SK-N-SH treated with all-trans-retinoic acid at 6 μM for 48 hours (cell line): ENCODE measurements at regions not wholly inside any gene's neighbourhood (a gene's known extent, or its start where the extent isn't known, plus 50 kb on each side); places are given as distances from the start of the nearest gene placed in this dataset.

Source experiments
- ATAC-seq: fragments of 200-7000 bp; cut with Tn5 transposase; 3 replicates; pipeline ENCODE4 v1.9.1; 2020; ENCODE audit warnings: mild to moderate bottlenecking, moderate library complexity
- ARNTL ChIP-seq: fragments of 450-650 bp; formaldehyde crosslinking; IDR thresholded peaks from 2 replicates; pipeline ENCODE4 v1.5.0; 2020; ENCODE audit warnings: low read depth, mild to moderate bottlenecking, moderate library complexity, borderline replicate concordance
- BACH2 ChIP-seq: fragments of 250-450 bp; sonication (Bioruptor Pico); IDR thresholded peaks from 2 replicates; pipeline ENCODE4 v1.9.0; 2021; ENCODE audit warnings: mild to moderate bottlenecking, borderline replicate concordance
- CSDC2 ChIP-seq: fragments of 250-450 bp; sonication (Bioruptor Pico); IDR thresholded peaks from 2 replicates; pipeline ENCODE4 v1.5.0; 2020; ENCODE audit warnings: mild to moderate bottlenecking, moderate library complexity
- CSRNP3 ChIP-seq: fragments of 250-450 bp; sonication (Bioruptor Pico); IDR thresholded peaks from 2 replicates; pipeline ENCODE4 v1.5.1; 2021; ENCODE audit warnings: mild to moderate bottlenecking, moderate library complexity
- GLIS3 ChIP-seq: fragments of 250-450 bp; sonication (Bioruptor Pico); IDR thresholded peaks from 2 replicates; pipeline ENCODE4 v1.5.0; 2020; ENCODE audit warnings: mild to moderate bottlenecking, moderate library complexity
- ISL1 ChIP-seq: fragments of 250-450 bp; sonication (Bioruptor Pico); IDR thresholded peaks from 2 replicates; pipeline ENCODE4 v2.1.2; 2022; ENCODE audit warnings: mild to moderate bottlenecking, moderate library complexity
- OSR1 ChIP-seq: fragments of 250-450 bp; sonication (Bioruptor Pico); IDR thresholded peaks from 2 replicates; pipeline ENCODE4 v1.8.0; 2022; ENCODE audit warnings: moderate library complexity, mild to moderate bottlenecking, inconsistent platforms
- POU6F1 ChIP-seq: fragments of 250-450 bp; sonication (Bioruptor Pico); IDR thresholded peaks from 2 replicates; pipeline ENCODE4 v1.8.0; 2021; ENCODE audit warnings: low read depth, mild to moderate bottlenecking, moderate library complexity, borderline replicate concordance
- RARB ChIP-seq: fragments of 250-450 bp; sonication (Bioruptor Pico); IDR thresholded peaks from 2 replicates; pipeline ENCODE4 v1.8.0; 2021; ENCODE audit warnings: mild to moderate bottlenecking, moderate library complexity
- SNAI2 ChIP-seq: fragments of 250-450 bp; sonication (Bioruptor Pico); IDR thresholded peaks from 2 replicates; pipeline ENCODE4 v1.5.0; 2020; ENCODE audit warnings: mild to moderate bottlenecking, moderate library complexity
- TCF4 ChIP-seq: fragments of 250-450 bp; sonication (Bioruptor Pico); IDR thresholded peaks from 2 replicates; pipeline ENCODE4 v1.8.0; 2021; ENCODE audit warnings: mild to moderate bottlenecking, moderate library complexity, borderline replicate concordance
- TOX ChIP-seq: fragments of 250-450 bp; sonication (Bioruptor Pico); IDR thresholded peaks from 2 replicates; pipeline ENCODE4 v1.8.0; 2021; ENCODE audit warnings: mild to moderate bottlenecking, moderate library complexity, borderline replicate concordance
- ZC3H10 ChIP-seq: fragments of 250-450 bp; sonication (Bioruptor Pico); IDR thresholded peaks from 2 replicates; pipeline ENCODE4 v1.5.1; 2021; ENCODE audit warnings: mild to moderate bottlenecking, moderate library complexity
- ZFP3 ChIP-seq: fragments of 250-450 bp; sonication (Bioruptor Pico); IDR thresholded peaks from 2 replicates; pipeline ENCODE4 v1.5.0; 2020; ENCODE audit warnings: mild to moderate bottlenecking, moderate library complexity
- ZFP30 ChIP-seq: fragments of 450-650 bp; formaldehyde crosslinking; IDR thresholded peaks from 2 replicates; pipeline ENCODE4 v1.5.0; 2022; ENCODE audit warnings: mild to moderate bottlenecking, moderate library complexity
- ZNF565 ChIP-seq: fragments of 450-650 bp; formaldehyde crosslinking; conservative IDR thresholded peaks from 2 replicates; pipeline ENCODE4 v1.5.0; 2020; ENCODE audit warnings: low read depth, mild to moderate bottlenecking, moderate library complexity
- ZNF70 ChIP-seq: fragments of 450-650 bp; formaldehyde crosslinking; IDR thresholded peaks from 2 replicates; pipeline ENCODE4 v1.5.0; 2020; ENCODE audit warnings: mild to moderate bottlenecking, moderate library complexity
- ZNF8 ChIP-seq: fragments of 450-650 bp; formaldehyde crosslinking; IDR thresholded peaks from 2 replicates; pipeline ENCODE4 v1.5.0; 2020; ENCODE audit warnings: mild to moderate bottlenecking, moderate library complexity
- TF ChIP-seq, protein P1 (sequence below): fragments of 250-450 bp; sonication (Bioruptor Pico); IDR thresholded peaks from 2 replicates; pipeline ENCODE4 v1.5.1; 2020; ENCODE audit warnings: low read depth, mild to moderate bottlenecking, moderate library complexity
- TF ChIP-seq, protein P2 (sequence below): fragments of 250-450 bp; sonication (Bioruptor Pico); IDR thresholded peaks from 2 replicates; pipeline ENCODE4 v1.5.0; 2020; ENCODE audit warnings: mild to moderate bottlenecking, moderate library complexity
- TF ChIP-seq, protein P3 (sequence below): fragments of 250-450 bp; sonication (Bioruptor Pico); IDR thresholded peaks from 2 replicates; pipeline ENCODE4 v1.8.0; 2020; ENCODE audit warnings: mild to moderate bottlenecking, moderate library complexity, borderline replicate concordance

DNA sequence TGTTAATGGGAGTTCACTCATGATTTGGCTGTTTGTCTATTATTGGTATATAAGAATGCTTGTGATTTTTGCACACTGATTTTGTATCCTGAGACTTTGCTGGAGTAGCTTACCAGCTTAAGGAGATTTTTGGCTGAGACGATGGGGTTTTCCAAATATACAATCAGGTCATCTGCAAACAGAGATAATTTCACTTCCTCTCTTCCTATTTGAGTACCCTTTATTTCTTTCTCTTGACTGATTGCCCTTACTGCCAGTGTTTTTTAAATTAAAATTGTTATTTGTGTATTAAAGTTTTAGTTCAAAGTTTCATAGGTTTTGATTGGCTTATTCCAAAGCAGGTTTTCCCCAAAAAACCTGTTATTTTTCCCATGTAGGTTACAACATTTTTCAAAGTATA lies 390.5 kb upstream of the RBMS3 start:
- no peak for TF ChIP-seq ARNTL (CRISPR knock-in tag)
- TF ChIP-seq SNAI2 (CRISPR knock-in tag) = no peak
- no peak for TF ChIP-seq CSDC2 (CRISPR knock-in tag)
- TF ChIP-seq CSRNP3 = no peak
- TF ChIP-seq, protein P1, sequence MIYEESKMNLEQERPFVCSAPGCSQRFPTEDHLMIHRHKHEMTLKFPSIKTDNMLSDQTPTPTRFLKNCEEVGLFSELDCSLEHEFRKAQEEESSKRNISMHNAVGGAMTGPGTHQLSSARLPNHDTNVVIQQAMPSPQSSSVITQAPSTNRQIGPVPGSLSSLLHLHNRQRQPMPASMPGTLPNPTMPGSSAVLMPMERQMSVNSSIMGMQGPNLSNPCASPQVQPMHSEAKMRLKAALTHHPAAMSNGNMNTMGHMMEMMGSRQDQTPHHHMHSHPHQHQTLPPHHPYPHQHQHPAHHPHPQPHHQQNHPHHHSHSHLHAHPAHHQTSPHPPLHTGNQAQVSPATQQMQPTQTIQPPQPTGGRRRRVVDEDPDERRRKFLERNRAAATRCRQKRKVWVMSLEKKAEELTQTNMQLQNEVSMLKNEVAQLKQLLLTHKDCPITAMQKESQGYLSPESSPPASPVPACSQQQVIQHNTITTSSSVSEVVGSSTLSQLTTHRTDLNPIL = no peak
- TF ChIP-seq GLIS3 (CRISPR knock-in tag) = no peak
- TF ChIP-seq ZNF565 (CRISPR knock-in tag) = no peak
- TF ChIP-seq TOX = no peak
- TF ChIP-seq BACH2 (CRISPR knock-in tag) = no peak
- TF ChIP-seq ZFP3 (CRISPR knock-in tag) = no peak
- no peak for TF ChIP-seq ZNF8 (CRISPR knock-in tag)
- TF ChIP-seq TCF4 = no peak
- TF ChIP-seq ZC3H10 (CRISPR knock-in tag) = no peak
- TF ChIP-seq ISL1 (CRISPR knock-in tag) = no peak
- ATAC-seq = no peak

DNA sequence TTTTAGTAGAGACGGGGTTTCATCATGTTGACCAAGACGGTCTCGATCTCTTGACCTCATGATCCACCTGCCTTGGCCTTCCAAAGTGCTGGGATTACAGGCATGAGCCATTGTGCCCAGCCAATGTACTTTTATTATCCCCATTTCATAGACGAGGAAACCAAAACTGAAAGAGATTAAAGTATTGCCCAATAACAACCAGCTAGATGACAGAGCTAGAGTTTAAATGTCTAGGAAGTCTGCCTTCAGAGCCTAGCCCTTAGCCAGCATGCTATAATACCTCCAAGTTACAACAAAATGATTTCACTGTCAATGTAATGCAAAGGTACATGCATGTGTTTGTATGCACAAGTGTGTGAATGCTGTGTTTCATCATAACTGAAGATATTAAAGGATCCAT lies 389.4 kb upstream of the RBMS3 start:
- TF ChIP-seq TCF4 (no peak), GLIS3 (CRISPR knock-in tag) (no peak), RARB (CRISPR knock-in tag) (no peak), ARNTL (CRISPR knock-in tag) (no peak), ZNF70 (no peak), ZFP3 (CRISPR knock-in tag) (no peak), BACH2 (CRISPR knock-in tag) (no peak), ISL1 (CRISPR knock-in tag) (no peak), TOX (no peak), ZFP30 (no peak), ZNF8 (CRISPR knock-in tag) (no peak), POU6F1 (CRISPR knock-in tag) (no peak), CSRNP3 (no peak), ZC3H10 (CRISPR knock-in tag) (no peak), OSR1 (no peak), CSDC2 (CRISPR knock-in tag) (no peak)
- TF ChIP-seq, protein P1 = no peak
- TF ChIP-seq, protein P2, sequence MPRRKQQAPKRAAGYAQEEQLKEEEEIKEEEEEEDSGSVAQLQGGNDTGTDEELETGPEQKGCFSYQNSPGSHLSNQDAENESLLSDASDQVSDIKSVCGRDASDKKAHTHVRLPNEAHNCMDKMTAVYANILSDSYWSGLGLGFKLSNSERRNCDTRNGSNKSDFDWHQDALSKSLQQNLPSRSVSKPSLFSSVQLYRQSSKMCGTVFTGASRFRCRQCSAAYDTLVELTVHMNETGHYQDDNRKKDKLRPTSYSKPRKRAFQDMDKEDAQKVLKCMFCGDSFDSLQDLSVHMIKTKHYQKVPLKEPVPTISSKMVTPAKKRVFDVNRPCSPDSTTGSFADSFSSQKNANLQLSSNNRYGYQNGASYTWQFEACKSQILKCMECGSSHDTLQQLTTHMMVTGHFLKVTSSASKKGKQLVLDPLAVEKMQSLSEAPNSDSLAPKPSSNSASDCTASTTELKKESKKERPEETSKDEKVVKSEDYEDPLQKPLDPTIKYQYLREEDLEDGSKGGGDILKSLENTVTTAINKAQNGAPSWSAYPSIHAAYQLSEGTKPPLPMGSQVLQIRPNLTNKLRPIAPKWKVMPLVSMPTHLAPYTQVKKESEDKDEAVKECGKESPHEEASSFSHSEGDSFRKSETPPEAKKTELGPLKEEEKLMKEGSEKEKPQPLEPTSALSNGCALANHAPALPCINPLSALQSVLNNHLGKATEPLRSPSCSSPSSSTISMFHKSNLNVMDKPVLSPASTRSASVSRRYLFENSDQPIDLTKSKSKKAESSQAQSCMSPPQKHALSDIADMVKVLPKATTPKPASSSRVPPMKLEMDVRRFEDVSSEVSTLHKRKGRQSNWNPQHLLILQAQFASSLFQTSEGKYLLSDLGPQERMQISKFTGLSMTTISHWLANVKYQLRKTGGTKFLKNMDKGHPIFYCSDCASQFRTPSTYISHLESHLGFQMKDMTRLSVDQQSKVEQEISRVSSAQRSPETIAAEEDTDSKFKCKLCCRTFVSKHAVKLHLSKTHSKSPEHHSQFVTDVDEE (CRISPR knock-in tag) = no peak
- TF ChIP-seq, protein P3, sequence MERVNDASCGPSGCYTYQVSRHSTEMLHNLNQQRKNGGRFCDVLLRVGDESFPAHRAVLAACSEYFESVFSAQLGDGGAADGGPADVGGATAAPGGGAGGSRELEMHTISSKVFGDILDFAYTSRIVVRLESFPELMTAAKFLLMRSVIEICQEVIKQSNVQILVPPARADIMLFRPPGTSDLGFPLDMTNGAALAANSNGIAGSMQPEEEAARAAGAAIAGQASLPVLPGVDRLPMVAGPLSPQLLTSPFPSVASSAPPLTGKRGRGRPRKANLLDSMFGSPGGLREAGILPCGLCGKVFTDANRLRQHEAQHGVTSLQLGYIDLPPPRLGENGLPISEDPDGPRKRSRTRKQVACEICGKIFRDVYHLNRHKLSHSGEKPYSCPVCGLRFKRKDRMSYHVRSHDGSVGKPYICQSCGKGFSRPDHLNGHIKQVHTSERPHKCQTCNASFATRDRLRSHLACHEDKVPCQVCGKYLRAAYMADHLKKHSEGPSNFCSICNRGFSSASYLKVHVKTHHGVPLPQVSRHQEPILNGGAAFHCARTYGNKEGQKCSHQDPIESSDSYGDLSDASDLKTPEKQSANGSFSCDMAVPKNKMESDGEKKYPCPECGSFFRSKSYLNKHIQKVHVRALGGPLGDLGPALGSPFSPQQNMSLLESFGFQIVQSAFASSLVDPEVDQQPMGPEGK = no peak
- no peak for ATAC-seq
